Neural cell (in vitro differentiated cells): ENCODE measurements at regions not wholly inside any gene's neighbourhood (a gene's known extent, or its start where the extent isn't known, plus 50 kb on each side); places are given as distances from the start of the nearest gene placed in this dataset.

Source experiments
- CTCF ChIP-seq: fragments of 450-650 bp; IDR thresholded peaks from 2 replicates; pipeline ENCODE4 v1.5.1; 2014; ENCODE audit warnings: antibody characterized with exemption, mild to moderate bottlenecking, moderate library complexity; ENCODE audit not compliant: poor library complexity, severe bottlenecking
- EP300 ChIP-seq: fragments of 450-650 bp; conservative IDR thresholded peaks from 2 replicates; pipeline ENCODE4 v1.6.1; 2014; ENCODE audit warnings: antibody characterized with exemption, mild to moderate bottlenecking, moderate library complexity; ENCODE audit not compliant: poor library complexity, severe bottlenecking

GRCh38 chr3:3288255-3288654 is 108.8 kb upstream of the CRBN start:
- TF ChIP-seq EP300 (no peak), CTCF (no peak)
